ENCODE measurements at regions not wholly inside any gene's neighbourhood (a gene's known extent, or its start where the extent isn't known, plus 50 kb on each side); places are given as distances from the start of the nearest gene placed in this dataset.
"Not testable (repeated sequence)": the region's sequence is repeated elsewhere in the genome, so short reads cannot be mapped to it uniquely, and the experiment has no call there.

DNA sequence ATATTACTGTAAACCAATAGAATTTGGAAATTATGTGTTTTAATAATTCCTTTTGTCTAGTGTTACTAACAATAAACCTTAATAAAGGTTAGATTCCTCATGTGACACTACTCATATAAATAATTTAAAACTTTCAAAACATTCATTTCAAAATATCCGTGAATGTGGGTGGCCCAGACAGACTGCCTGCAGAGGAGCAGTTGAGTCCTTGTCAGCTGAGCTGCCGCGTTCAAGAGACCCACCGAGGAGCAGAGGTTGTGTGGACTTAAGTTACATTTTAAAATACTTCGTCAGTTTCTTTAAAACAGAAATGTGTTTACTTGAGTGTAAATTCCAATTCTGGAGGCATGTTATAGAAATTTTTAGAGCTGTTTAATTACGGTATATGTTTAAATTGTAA is 64.2 kb upstream of the HGFAC start:
- BruUV-seq (replicated peaks) = no TSS peak
- dilution Hi-C loops (cut with MboI; ENCODE audit: extremely low pct_ligation_motif_present, low sequenced_read_pairs) = no loop called here
- Histone ChIP-seq H3K4me2 (ENCODE audit: insufficient read depth, low read length) (no peak overlapping the region), H4K20me1 (replicated peaks; ENCODE audit: control insufficient read depth, extremely low read depth, insufficient read depth, low read length) (no peaks in the 10 kb centered on the region), H3K27me3 (ENCODE audit: control insufficient read depth in 2 of 2, insufficient read depth in 2 of 2, low read length in 2 of 2) (no peaks in the 10 kb centered on the region), H3K79me2 (ENCODE audit: control insufficient read depth, insufficient read depth, low read length) (peaks cover 15% of the 10 kb centered on the region), H3K9me3 (replicated peaks; ENCODE audit: control insufficient read depth, insufficient read depth, low read length) (no peaks in the 10 kb centered on the region), H3K27ac (ENCODE audit: insufficient read depth, low read depth, low read length) (no peak overlapping the region), H3K9ac (replicated peaks; ENCODE audit: extremely low read depth, insufficient read depth, low read length) (no peak overlapping the region), H3K4me3 (replicated peaks in 1 of 3; ENCODE audit: insufficient read depth in 1 of 3, low read depth in 1 of 3, low read length in 3 of 3) (no peak overlapping the region), H2AFZ (ENCODE audit: low read depth, low read length) (no peak overlapping the region), H3K36me3 (ENCODE audit: control insufficient read depth in 2 of 2, extremely low read depth in 1 of 2, insufficient read depth in 2 of 2, low read length in 2 of 2) (peaks cover 0 to 5% of the 10 kb centered on the region in 2 experiments), H3K4me1 (ENCODE audit: control insufficient read depth, extremely low read depth, insufficient read depth, low read length) (peaks cover 7% of the 10 kb centered on the region), H3K9me1 (replicated peaks; ENCODE audit: control insufficient read depth, extremely low read depth, insufficient read depth, low read length) (no peaks in the 10 kb centered on the region)
- CTCF ChIA-PET = no interaction called here
- intact Hi-C loops (cut with micrococcal nuclease) = no loop called here
- POLR2A ChIA-PET = no interaction called here
- DNase-seq (ENCODE audit: low read depth, low spot score) (no peak), FAIRE-seq (no peak)
- TF ChIP-seq MYC (IDR thresholded peaks at IDR 0.05; ENCODE audit: low read depth, low read length) (no peak), FOS (IDR thresholded peaks at IDR 0.05; ENCODE audit: borderline replicate concordance, insufficient read depth, low read length) (no peak), CTCF (IDR thresholded peaks at IDR 0.05; ENCODE audit: extremely low read depth in 1 of 2, insufficient read depth in 1 of 2, low read depth in 1 of 2, low read length in 2 of 2) (no peak), EZH2 (IDR thresholded peaks at IDR 0.05; ENCODE audit: borderline replicate concordance, low read depth, low read length, severe bottlenecking) (no peak), POLR2AphosphoS5 (IDR thresholded peaks at IDR 0.05; ENCODE audit: insufficient read depth, low read depth, low read length) (no peak), GATA2 (IDR thresholded peaks at IDR 0.05; ENCODE audit: insufficient read depth, insufficient read length, low read depth, low read length) (no peak), JUN (IDR thresholded peaks at IDR 0.05; ENCODE audit: borderline replicate concordance, insufficient read depth, insufficient read length, low read depth) (no peak), POLR2A (IDR thresholded peaks at IDR 0.05; ENCODE audit: low read depth, low read length) (no peak)
- TF ChIP-seq, protein P1, sequence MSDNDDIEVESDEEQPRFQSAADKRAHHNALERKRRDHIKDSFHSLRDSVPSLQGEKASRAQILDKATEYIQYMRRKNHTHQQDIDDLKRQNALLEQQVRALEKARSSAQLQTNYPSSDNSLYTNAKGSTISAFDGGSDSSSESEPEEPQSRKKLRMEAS (IDR thresholded peaks at IDR 0.05; ENCODE audit: insufficient read depth, insufficient read length) = no peak

DNA sequence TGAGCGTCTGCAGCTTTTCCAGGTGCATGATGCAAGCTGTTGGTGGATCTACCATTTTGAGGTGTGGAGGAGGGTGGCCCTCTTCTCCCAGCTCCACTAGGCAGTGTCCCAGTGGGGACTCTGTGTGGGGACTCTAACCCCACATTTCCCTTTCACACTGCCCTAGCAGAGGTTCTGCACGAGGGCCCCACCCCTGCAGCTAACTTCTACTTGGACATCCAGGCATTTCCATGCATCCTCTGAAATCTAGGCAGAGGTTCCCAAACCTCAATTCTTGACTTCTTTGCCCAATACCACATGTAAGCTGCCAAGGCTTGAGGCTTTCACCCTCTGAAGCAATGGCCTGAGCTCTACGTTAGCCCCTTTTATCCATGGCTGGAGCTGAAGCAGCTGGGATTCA is 61.4 kb upstream of the HGFAC start:
- dilution Hi-C loops (cut with MboI; ENCODE audit: extremely low pct_ligation_motif_present, low sequenced_read_pairs); H3K9me1 ChIP-seq (replicated peaks; ENCODE audit: control insufficient read depth, extremely low read depth, insufficient read depth, low read length); DNase-seq (ENCODE audit: low read depth, low spot score); H3K4me2 ChIP-seq (ENCODE audit: insufficient read depth, low read length); POLR2A ChIA-PET; CTCF ChIA-PET; H4K20me1 ChIP-seq (replicated peaks; ENCODE audit: control insufficient read depth, extremely low read depth, insufficient read depth, low read length); H3K4me3 ChIP-seq (replicated peaks in 1 of 3; ENCODE audit: insufficient read depth in 1 of 3, low read depth in 1 of 3, low read length in 3 of 3); FAIRE-seq; intact Hi-C loops (cut with micrococcal nuclease); H3K9ac ChIP-seq (replicated peaks; ENCODE audit: extremely low read depth, insufficient read depth, low read length); H3K27ac ChIP-seq (ENCODE audit: insufficient read depth, low read depth, low read length); H3K9me3 ChIP-seq (replicated peaks; ENCODE audit: control insufficient read depth, insufficient read depth, low read length); H3K36me3 ChIP-seq (ENCODE audit: control insufficient read depth in 2 of 2, extremely low read depth in 1 of 2, insufficient read depth in 2 of 2, low read length in 2 of 2); BruUV-seq (replicated peaks); H3K27me3 ChIP-seq (ENCODE audit: control insufficient read depth in 2 of 2, insufficient read depth in 2 of 2, low read length in 2 of 2); H2AFZ ChIP-seq (ENCODE audit: low read depth, low read length): not testable (repeated sequence)
- Histone ChIP-seq H3K79me2 (ENCODE audit: control insufficient read depth, insufficient read depth, low read length) (peaks cover 13% of the 10 kb centered on the region), H3K4me1 (ENCODE audit: control insufficient read depth, extremely low read depth, insufficient read depth, low read length) (peaks cover 16% of the 10 kb centered on the region)

GRCh38 chr4:3381208-3381607 is 60.6 kb upstream of the HGFAC start:
- Histone ChIP-seq H3K79me2 (ENCODE audit: control insufficient read depth, insufficient read depth, low read length) (peaks cover 10% of the 10 kb centered on the region), H3K4me1 (ENCODE audit: control insufficient read depth, extremely low read depth, insufficient read depth, low read length) (peaks cover 16% of the 10 kb centered on the region)
- H3K9me3 ChIP-seq (replicated peaks; ENCODE audit: control insufficient read depth, insufficient read depth, low read length); H3K9me1 ChIP-seq (replicated peaks; ENCODE audit: control insufficient read depth, extremely low read depth, insufficient read depth, low read length); H4K20me1 ChIP-seq (replicated peaks; ENCODE audit: control insufficient read depth, extremely low read depth, insufficient read depth, low read length); DNase-seq (ENCODE audit: low read depth, low spot score); intact Hi-C loops (cut with micrococcal nuclease); H3K9ac ChIP-seq (replicated peaks; ENCODE audit: extremely low read depth, insufficient read depth, low read length); dilution Hi-C loops (cut with MboI; ENCODE audit: extremely low pct_ligation_motif_present, low sequenced_read_pairs); FAIRE-seq; BruUV-seq (replicated peaks); CTCF ChIA-PET; H3K4me3 ChIP-seq (replicated peaks in 1 of 3; ENCODE audit: insufficient read depth in 1 of 3, low read depth in 1 of 3, low read length in 3 of 3); H3K36me3 ChIP-seq (ENCODE audit: control insufficient read depth in 2 of 2, extremely low read depth in 1 of 2, insufficient read depth in 2 of 2, low read length in 2 of 2); H3K27me3 ChIP-seq (ENCODE audit: control insufficient read depth in 2 of 2, insufficient read depth in 2 of 2, low read length in 2 of 2); POLR2A ChIA-PET; H2AFZ ChIP-seq (ENCODE audit: low read depth, low read length); H3K27ac ChIP-seq (ENCODE audit: insufficient read depth, low read depth, low read length); H3K4me2 ChIP-seq (ENCODE audit: insufficient read depth, low read length): not testable (repeated sequence)
